H9 (cell line): ENCODE measurements at regions not wholly inside any gene's neighbourhood (a gene's known extent, or its start where the extent isn't known, plus 50 kb on each side); places are given as distances from the start of the nearest gene placed in this dataset.

Source experiments
- DNase-seq: peaks from one replicate; pipeline ENCODE4 v3.0.0-alpha.2; 2017
- H2AFZ ChIP-seq: one replicate; pipeline ENCODE4 v1.6.1; 2013; ENCODE audit warnings: mild to moderate bottlenecking, low read length, control low read depth, moderate library complexity
- H2AK5ac ChIP-seq: 2 replicates; pipeline ENCODE4 v1.6.1; 2013; ENCODE audit warnings: low read length, control low read depth, mixed read lengths; ENCODE audit not compliant: insufficient read length
- H2BK120ac ChIP-seq: one replicate; pipeline ENCODE4 v1.6.1; 2013; ENCODE audit warnings: low read depth, mild to moderate bottlenecking, low read length, control low read depth, inconsistent platforms; ENCODE audit not compliant: poor library complexity, severe bottlenecking
- H2BK12ac ChIP-seq: 2 replicates; pipeline ENCODE4 v1.6.1; 2013; ENCODE audit warnings: low read length, control low read depth, mixed read lengths, low read depth; ENCODE audit not compliant: insufficient read length
- H2BK15ac ChIP-seq: 2 replicates; pipeline ENCODE4 v1.6.1; 2013; ENCODE audit warnings: low read depth, low read length, control low read depth
- H2BK20ac ChIP-seq: one replicate; pipeline ENCODE4 v1.6.1; 2013; ENCODE audit warnings: low read depth, mild to moderate bottlenecking, low read length, control low read depth, inconsistent platforms; ENCODE audit not compliant: poor library complexity, severe bottlenecking
- H2BK5ac ChIP-seq: 2 replicates; pipeline ENCODE4 v1.6.1; 2013; ENCODE audit warnings: low read length, control low read depth, mixed read lengths; ENCODE audit not compliant: insufficient read length
- H3K14ac ChIP-seq: 2 replicates; pipeline ENCODE4 v1.6.1; 2013; ENCODE audit warnings: low read length, control low read depth; ENCODE audit not compliant: insufficient read depth
- H3K18ac ChIP-seq: 2 replicates; pipeline ENCODE4 v1.6.1; 2013; ENCODE audit warnings: low read depth, mild to moderate bottlenecking, mixed read lengths, low read length, control low read depth; ENCODE audit not compliant: insufficient read length
- H3K23ac ChIP-seq: 2 replicates; pipeline ENCODE4 v1.6.1; 2013; ENCODE audit warnings: low read length, control low read depth, mixed read lengths, low read depth; ENCODE audit not compliant: insufficient read length
- H3K23me2 ChIP-seq: 2 replicates; pipeline ENCODE4 v1.6.1; 2013; ENCODE audit warnings: low read depth, mild to moderate bottlenecking, mixed read lengths, low read length, control low read depth; ENCODE audit not compliant: insufficient read length, poor library complexity, severe bottlenecking
- H3K27ac ChIP-seq: 2 replicates; pipeline ENCODE4 v1.5.1; 2013; ENCODE audit warnings: low read length, control low read depth, mixed read lengths, low read depth; ENCODE audit not compliant: insufficient read length
- H3K27me3 ChIP-seq: 2 replicates; pipeline ENCODE4 v1.6.1; 2013; ENCODE audit warnings: low read length, control low read depth, inconsistent platforms; ENCODE audit not compliant: insufficient read depth
- H3K4ac ChIP-seq: 2 replicates; pipeline ENCODE4 v1.6.1; 2013; ENCODE audit warnings: low read depth, mild to moderate bottlenecking, control low read depth, inconsistent platforms, low read length, moderate library complexity
- H3K4me1 ChIP-seq: 2 replicates; pipeline ENCODE4 v1.6.1; 2013; ENCODE audit warnings: low read length, control low read depth, inconsistent platforms; ENCODE audit not compliant: insufficient read depth
- H3K4me2 ChIP-seq: 2 replicates; pipeline ENCODE4 v1.6.1; 2013; ENCODE audit warnings: low read length, control low read depth, mixed read lengths; ENCODE audit not compliant: insufficient read length, insufficient read depth
- H3K56ac ChIP-seq: 2 replicates; pipeline ENCODE4 v1.6.1; 2013; ENCODE audit warnings: low read depth, mild to moderate bottlenecking, mixed read lengths, low read length, control low read depth; ENCODE audit not compliant: insufficient read length
- H3K79me1 ChIP-seq: 2 replicates; pipeline ENCODE4 v1.6.1; 2013; ENCODE audit warnings: low read depth, mild to moderate bottlenecking, moderate library complexity, low read length, control low read depth, inconsistent platforms; ENCODE audit not compliant: insufficient read depth, poor library complexity, severe bottlenecking
- H3K79me2 ChIP-seq: 2 replicates; pipeline ENCODE4 v1.6.1; 2013; ENCODE audit warnings: low read length, control low read depth, inconsistent platforms; ENCODE audit not compliant: insufficient read depth
- H3K9ac ChIP-seq: 2 replicates; pipeline ENCODE4 v1.6.1; 2013; ENCODE audit warnings: low read length, control low read depth, mixed read lengths; ENCODE audit not compliant: insufficient read length; ENCODE audit errors: extremely low read depth
- H3K9me3 ChIP-seq: one replicate; pipeline ENCODE4 v1.6.1; 2013; ENCODE audit warnings: low read depth, low read length, inconsistent platforms; ENCODE audit not compliant: control insufficient read depth
- H3T11ph ChIP-seq: one replicate; pipeline ENCODE4 v1.6.1; 2013; ENCODE audit warnings: mild to moderate bottlenecking, low read length, control low read depth, inconsistent platforms
- H4K20me1 ChIP-seq: one replicate; pipeline ENCODE4 v1.6.1; 2013; ENCODE audit not compliant: control insufficient read depth, insufficient read length, insufficient read depth
- H4K5ac ChIP-seq: 2 replicates; pipeline ENCODE4 v1.6.1; 2013; ENCODE audit warnings: low read depth, mild to moderate bottlenecking, mixed read lengths, low read length, control low read depth; ENCODE audit not compliant: insufficient read length
- H4K8ac ChIP-seq: replicated peaks from 2 replicates; pipeline ENCODE4 v1.6.1; 2013; ENCODE audit warnings: low read length, control low read depth, mixed read lengths, low read depth; ENCODE audit not compliant: insufficient read length
- H4K91ac ChIP-seq: 2 replicates; pipeline ENCODE4 v1.6.1; 2013; ENCODE audit warnings: low read depth, mild to moderate bottlenecking, moderate library complexity, mixed read lengths, low read length, control low read depth; ENCODE audit not compliant: insufficient read length
- H3K27ac Mint-ChIP-seq, 3 experiments: 2 replicates in 2 of 3; 3 replicates in 1 of 3; pipeline ENCODE4 v1.8.0; 2020 to 2021; ENCODE audit warnings: mixed read lengths in 3 of 3, mild to moderate bottlenecking in 1 of 3, moderate library complexity in 1 of 3
- H3K27me3 Mint-ChIP-seq: 2 replicates; pipeline ENCODE4 v1.8.0; 2021; ENCODE audit warnings: low read depth, mild to moderate bottlenecking, moderate library complexity, mixed read lengths
- H3K36me3 Mint-ChIP-seq, 3 experiments: 2 replicates in 2 of 3; 3 replicates in 1 of 3; pipeline ENCODE4 v1.8.0; 2020 to 2021; ENCODE audit warnings: low read depth in 3 of 3, mixed read lengths in 3 of 3; ENCODE audit not compliant: insufficient read depth in 1 of 3
- H3K4me1 Mint-ChIP-seq, 2 experiments: 2 replicates each; pipeline ENCODE4 v1.8.0; 2020; ENCODE audit warnings: mixed read lengths in 2 of 2
- H3K4me3 Mint-ChIP-seq, 2 experiments: 2 replicates in 1 of 2; 3 replicates in 1 of 2; pipeline ENCODE4 v1.8.0; 2020 to 2021; ENCODE audit warnings: mild to moderate bottlenecking in 2 of 2, mixed read lengths in 2 of 2, moderate library complexity in 1 of 2
- H3K9me3 Mint-ChIP-seq, 2 experiments: 2 replicates in 1 of 2; 3 replicates in 1 of 2; pipeline ENCODE4 v1.8.0; 2020; ENCODE audit warnings: mild to moderate bottlenecking in 2 of 2, mixed read lengths in 2 of 2, moderate library complexity in 1 of 2
- CTCF ChIP-seq: fragments of 200-600 bp; sonication (generic); conservative IDR thresholded peaks from 3 replicates; pipeline ENCODE4 v1.8.0; 2021; ENCODE audit warnings: antibody characterized with exemption, mild to moderate bottlenecking
- WGBS: extraction: QIAGEN DNeasy Blood & Tissue Kit; methylation state at CpG from one replicate; pipeline ENCODE4 v1.1.7; 2013; ENCODE audit warnings: missing lambda C conversion rate, low lambda C conversion rate, mixed read lengths; ENCODE audit not compliant: insufficient read length; ENCODE audit errors: extremely low coverage; 5-methylcytosine and 5-hydroxymethylcytosine counted together

- Histone ChIP-seq H3K23ac (no peak overlapping the region), H4K20me1 (no peaks in the 10 kb centered on the region), H2BK120ac (no peak overlapping the region), H3K56ac (no peak overlapping the region), H2BK5ac (no peak overlapping the region), H3K79me2 (no peaks in the 10 kb centered on the region), H3K4me2 (no peak overlapping the region), H3K4ac (no peak overlapping the region), H4K8ac (no peak overlapping the region), H3K9ac (no peak overlapping the region), H3K27me3 (no peaks in the 10 kb centered on the region; the same call in 1 of the 2 replicates), H3K9me3 (peaks cover 99% of the 10 kb centered on the region), H4K91ac (no peak overlapping the region), H3K4me1 (no peaks in the 10 kb centered on the region), H2BK20ac (no peak overlapping the region), H2BK12ac (no peak overlapping the region), H3K18ac (no peak overlapping the region), H3K79me1 (no peaks in the 10 kb centered on the region), H3T11ph (no peak overlapping the region), H3K23me2 (no peaks in the 10 kb centered on the region), H2AK5ac (no peak overlapping the region), H4K5ac (no peak overlapping the region), H2AFZ (no peak overlapping the region), H3K14ac (no peak overlapping the region), H3K27ac (no peak overlapping the region), H2BK15ac (no peak overlapping the region)
- no peak for DNase-seq
- no CpG with 5 or more reads among the region's 3 CpGs for WGBS
- peaks cover 0 to 27% (median 21%) of the 10 kb centered on the region in 3 experiments; a peak in 6 of 7 replicates for H3K36me3 Mint-ChIP-seq
- H3K27ac Mint-ChIP-seq, result no peak overlapping the region
- no peak overlapping the region for H3K4me3 Mint-ChIP-seq
- peaks cover 98 to 99% of the 10 kb centered on the region in 2 experiments for H3K9me3 Mint-ChIP-seq
- H3K4me1 Mint-ChIP-seq, result no peaks in the 10 kb centered on the region
- no peak for TF ChIP-seq CTCF
- no peaks in the 10 kb centered on the region; the same call in 1 of the 2 replicates for H3K27me3 Mint-ChIP-seq
Observed at GRCh38 chr7:64614812-64615211, 51.1 kb upstream of the ZNF107 start.
